ENCODE measurements at regions not wholly inside any gene's neighbourhood (a gene's known extent, or its start where the extent isn't known, plus 50 kb on each side); places are given as distances from the start of the nearest gene placed in this dataset.

GRCh38 chr2:118183381-118183780 lies 95.1 kb downstream of the INSIG2 start:
- TF ChIP-seq SMC3 (conservative IDR thresholded peaks at IDR 0.05; ENCODE audit: insufficient read depth, low read depth, low read length) (no peak), ZSCAN29 (IDR thresholded peaks at IDR 0.05) (no peak), KLF13 (tag; IDR thresholded peaks at IDR 0.05; ENCODE audit: borderline replicate concordance, low read depth) (no peak)

All from K562 (cell line).